ENCODE measurements at regions not wholly inside any gene's neighbourhood (a gene's known extent, or its start where the extent isn't known, plus 50 kb on each side); places are given as distances from the start of the nearest gene placed in this dataset.

GRCh38 chrX:104488811-104489210 is 77.2 kb upstream of the IL1RAPL2 start:
- FAIRE-seq, result peak; percentile 74

GRCh38 chrX:104486691-104487090 is 79.3 kb upstream of the IL1RAPL2 start:
- Histone ChIP-seq H3K27ac (ENCODE audit: low read depth, low read length) (no peak overlapping the region), H3K4me3 (ENCODE audit: insufficient read depth, low read depth, low read length) (no peak overlapping the region), H3K9ac (ENCODE audit: low read length) (no peak overlapping the region), H3K79me2 (ENCODE audit: insufficient read depth, low read length) (no peaks in the 10 kb centered on the region), H3K27me3 (ENCODE audit: insufficient read depth, low read length) (no peaks in the 10 kb centered on the region), H3K4me2 (ENCODE audit: low read length) (no peak overlapping the region), H4K20me1 (ENCODE audit: insufficient read depth, low read length) (no peaks in the 10 kb centered on the region), H2AFZ (ENCODE audit: low read depth, low read length) (no peak overlapping the region), H3K9me3 (ENCODE audit: insufficient read depth, low read depth, low read length) (no peaks in the 10 kb centered on the region), H3K36me3 (ENCODE audit: insufficient read depth, low read length) (no peaks in the 10 kb centered on the region), H3K4me1 (ENCODE audit: insufficient read depth, low read length) (no peaks in the 10 kb centered on the region)
- DNase-seq (ENCODE audit: low read depth), result no peak
- Mint-ChIP-seq H3K27ac (ENCODE audit: unreplicated experiment) (no peak overlapping the region), H3K36me3 (ENCODE audit: low read depth, unreplicated experiment) (no peaks in the 10 kb centered on the region), H3K4me1 (ENCODE audit: low read depth, unreplicated experiment) (no peaks in the 10 kb centered on the region), H3K9me3 (ENCODE audit: unreplicated experiment) (no peaks in the 10 kb centered on the region), H3K4me3 (ENCODE audit: unreplicated experiment) (no peak overlapping the region), H3K27me3 (ENCODE audit: low read depth, unreplicated experiment) (no peaks in the 10 kb centered on the region)
- no peak for TF ChIP-seq CTCF (IDR thresholded peaks at IDR 0.05; ENCODE audit: insufficient read depth, low read depth, low read length)
- TF ChIP-seq EZH2 (IDR thresholded peaks at IDR 0.05; ENCODE audit: insufficient read depth, low read length), result no peak
- FAIRE-seq, result no peak

More at GRCh38 chrX:104488811-104489210, 77.2 kb upstream of the IL1RAPL2 start:
- H3K36me3 Mint-ChIP-seq (ENCODE audit: low read depth, unreplicated experiment), result no peaks in the 10 kb centered on the region
- no peaks in the 10 kb centered on the region for H3K4me1 ChIP-seq (ENCODE audit: insufficient read depth, low read length)
- no peaks in the 10 kb centered on the region for H3K27me3 ChIP-seq (ENCODE audit: insufficient read depth, low read length)
- no peak overlapping the region for H2AFZ ChIP-seq (ENCODE audit: low read depth, low read length)
- no peak overlapping the region for H3K4me2 ChIP-seq (ENCODE audit: low read length)
- no peak for TF ChIP-seq CTCF (IDR thresholded peaks at IDR 0.05; ENCODE audit: insufficient read depth, low read depth, low read length)
- TF ChIP-seq EZH2 (IDR thresholded peaks at IDR 0.05; ENCODE audit: insufficient read depth, low read length), result no peak
- H3K4me1 Mint-ChIP-seq (ENCODE audit: low read depth, unreplicated experiment), result no peaks in the 10 kb centered on the region
- no peaks in the 10 kb centered on the region for H3K79me2 ChIP-seq (ENCODE audit: insufficient read depth, low read length)
- H3K4me3 Mint-ChIP-seq (ENCODE audit: unreplicated experiment), result no peak overlapping the region
- H3K4me3 ChIP-seq (ENCODE audit: insufficient read depth, low read depth, low read length), result no peak overlapping the region
- no peaks in the 10 kb centered on the region for H3K9me3 ChIP-seq (ENCODE audit: insufficient read depth, low read depth, low read length)
- no peaks in the 10 kb centered on the region for H3K9me3 Mint-ChIP-seq (ENCODE audit: unreplicated experiment)
- no peaks in the 10 kb centered on the region for H4K20me1 ChIP-seq (ENCODE audit: insufficient read depth, low read length)
- no peak overlapping the region for H3K9ac ChIP-seq (ENCODE audit: low read length)
- no peak overlapping the region for H3K27ac ChIP-seq (ENCODE audit: low read depth, low read length)
- H3K36me3 ChIP-seq (ENCODE audit: insufficient read depth, low read length), result no peaks in the 10 kb centered on the region
- no peak overlapping the region for H3K27ac Mint-ChIP-seq (ENCODE audit: unreplicated experiment)
- no peak for DNase-seq (ENCODE audit: low read depth)
- no peaks in the 10 kb centered on the region for H3K27me3 Mint-ChIP-seq (ENCODE audit: low read depth, unreplicated experiment)

GRCh38 chrX:104482757-104483156 is 83.2 kb upstream of the IL1RAPL2 start:
- Histone ChIP-seq H3K4me3 (ENCODE audit: insufficient read depth, low read depth, low read length) (no peak overlapping the region), H3K36me3 (ENCODE audit: insufficient read depth, low read length) (no peaks in the 10 kb centered on the region), H3K4me2 (ENCODE audit: low read length) (no peak overlapping the region), H3K9me3 (ENCODE audit: insufficient read depth, low read depth, low read length) (no peaks in the 10 kb centered on the region), H4K20me1 (ENCODE audit: insufficient read depth, low read length) (no peaks in the 10 kb centered on the region), H3K27ac (ENCODE audit: low read depth, low read length) (no peak overlapping the region), H2AFZ (ENCODE audit: low read depth, low read length) (no peak overlapping the region), H3K27me3 (ENCODE audit: insufficient read depth, low read length) (no peaks in the 10 kb centered on the region), H3K4me1 (ENCODE audit: insufficient read depth, low read length) (no peaks in the 10 kb centered on the region), H3K79me2 (ENCODE audit: insufficient read depth, low read length) (no peaks in the 10 kb centered on the region), H3K9ac (ENCODE audit: low read length) (no peak overlapping the region)
- TF ChIP-seq EZH2 (IDR thresholded peaks at IDR 0.05; ENCODE audit: insufficient read depth, low read length) (no peak), CTCF (IDR thresholded peaks at IDR 0.05; ENCODE audit: insufficient read depth, low read depth, low read length) (no peak)
- Mint-ChIP-seq H3K27ac (ENCODE audit: unreplicated experiment) (no peak overlapping the region), H3K9me3 (ENCODE audit: unreplicated experiment) (no peaks in the 10 kb centered on the region), H3K27me3 (ENCODE audit: low read depth, unreplicated experiment) (no peaks in the 10 kb centered on the region), H3K4me1 (ENCODE audit: low read depth, unreplicated experiment) (no peaks in the 10 kb centered on the region), H3K4me3 (ENCODE audit: unreplicated experiment) (no peak overlapping the region), H3K36me3 (ENCODE audit: low read depth, unreplicated experiment) (no peaks in the 10 kb centered on the region)
- FAIRE-seq (no peak), DNase-seq (ENCODE audit: low read depth) (no peak)
